Endothelial cell of umbilical vein (primary cell): ENCODE measurements at regions not wholly inside any gene's neighbourhood (a gene's known extent, or its start where the extent isn't known, plus 50 kb on each side); places are given as distances from the start of the nearest gene placed in this dataset.

ENCODE experiments used
- BruUV-seq: library from RNA; stranded (reverse); fragments of 400-500 nt; replicated peaks from 2 replicates; lab custom pipeline; 2021; lab: Mats Ljungman, UMichigan
- CTCF ChIA-PET: fragments of 300-600, 350-600 bp; sonication (Branson Sonifier 250); formaldehyde crosslinking; loops from one replicate; lab custom pipeline; 2021; ENCODE audit warnings: antibody characterized with exemption, inconsistent platforms; lab: Charles Lee
- POLR2A ChIA-PET: fragments of 300-600, 350-600 bp; sonication (Branson Sonifier 250); formaldehyde crosslinking; loops from one replicate; lab custom pipeline; 2021; ENCODE audit warnings: antibody characterized with exemption, inconsistent platforms; lab: Charles Lee
- DNase-seq: peaks from one replicate; pipeline ENCODE4 v3.0.0-alpha.2; 2011; ENCODE audit warnings: low read depth, low spot score
- FAIRE-seq: peaks from 2 replicates; lab custom pipeline; 2011; peaks lifted over from hg19 to GRCh38; lab: Jason Lieb, UNC
- H2AFZ ChIP-seq: 2 replicates; pipeline ENCODE4 v1.6.0; 2012; ENCODE audit warnings: low read depth, low read length, control low read depth, inconsistent platforms
- H3K27ac ChIP-seq: 2 replicates; pipeline ENCODE4 v1.5.1; 2011; ENCODE audit warnings: low read depth, mild to moderate bottlenecking, control low read depth, low read length, moderate library complexity; ENCODE audit not compliant: insufficient read depth
- H3K27me3 ChIP-seq, 2 experiments: 2 replicates each; pipeline versions ENCODE4 v1.6.0 to v1.6.1; 2011; ENCODE audit warnings: low read length in 2 of 2, mixed read lengths in 1 of 2; ENCODE audit not compliant: control insufficient read depth in 2 of 2, insufficient read depth in 2 of 2
- H3K36me3 ChIP-seq, 2 experiments: 2 replicates in 1 of 2; 3 replicates in 1 of 2; pipeline ENCODE4 v1.5.1; 2011; ENCODE audit warnings: low read length in 2 of 2, mild to moderate bottlenecking in 1 of 2, moderate library complexity in 1 of 2; ENCODE audit not compliant: control insufficient read depth in 2 of 2, insufficient read depth in 2 of 2; ENCODE audit errors: extremely low read depth in 1 of 2
- H3K4me1 ChIP-seq: 3 replicates; pipeline ENCODE4 v1.5.1; 2011; ENCODE audit warnings: mild to moderate bottlenecking, low read length; ENCODE audit not compliant: control insufficient read depth, insufficient read depth; ENCODE audit errors: extremely low read depth
- H3K4me2 ChIP-seq: 2 replicates; pipeline ENCODE4 v1.6.1; 2011; ENCODE audit warnings: low read length, control low read depth, mixed read lengths; ENCODE audit not compliant: insufficient read depth
- H3K4me3 ChIP-seq, 3 experiments: fragments of 200-600 bp in 1 of 3; sonication (generic), shearing (Covaris generic) in 1 of 3; replicated peaks in 1 of 3; 2 replicates each; pipeline ENCODE4 v1.5.1; 2011 to 2016; ENCODE audit warnings: control low read depth in 3 of 3, low read length in 3 of 3, mild to moderate bottlenecking in 2 of 3, inconsistent platforms in 1 of 3, low read depth in 1 of 3, moderate library complexity in 1 of 3; ENCODE audit not compliant: insufficient read depth in 1 of 3
- H3K79me2 ChIP-seq: 2 replicates; pipeline ENCODE4 v1.6.0; 2012; ENCODE audit warnings: low read length, inconsistent platforms; ENCODE audit not compliant: control insufficient read depth, insufficient read depth
- H3K9ac ChIP-seq: replicated peaks from 2 replicates; pipeline ENCODE3; 2011; ENCODE audit warnings: low read length, control low read depth; ENCODE audit not compliant: insufficient read depth; ENCODE audit errors: extremely low read depth
- H3K9me1 ChIP-seq: replicated peaks from 3 replicates; pipeline ENCODE4 v1.6.0; 2011; ENCODE audit warnings: mild to moderate bottlenecking, low read length; ENCODE audit not compliant: control insufficient read depth, insufficient read depth; ENCODE audit errors: extremely low read depth
- H3K9me3 ChIP-seq: replicated peaks from 2 replicates; pipeline ENCODE4 v1.5.1; 2012; ENCODE audit warnings: low read length, inconsistent platforms; ENCODE audit not compliant: control insufficient read depth, insufficient read depth
- H4K20me1 ChIP-seq: replicated peaks from 2 replicates; pipeline ENCODE3; 2011; ENCODE audit warnings: mild to moderate bottlenecking, low read length; ENCODE audit not compliant: control insufficient read depth, insufficient read depth; ENCODE audit errors: extremely low read depth
- CTCF ChIP-seq, 2 donors: IDR thresholded peaks; 1 replicate in 1 of 2; 2 replicates in 1 of 2; pipeline ENCODE4 v1.5.1; 2011; ENCODE audit warnings: low read length in 2 of 2, mild to moderate bottlenecking in 2 of 2, moderate library complexity in 2 of 2, control low read depth in 1 of 2, inconsistent platforms in 1 of 2, low read depth in 1 of 2; ENCODE audit not compliant: insufficient read depth in 1 of 2; ENCODE audit errors: extremely low read depth in 1 of 2
- EZH2 ChIP-seq: IDR thresholded peaks from 2 replicates; pipeline ENCODE4 v1.6.1; 2012; ENCODE audit warnings: borderline replicate concordance, low read depth, mild to moderate bottlenecking, moderate library complexity, low read length, inconsistent platforms; ENCODE audit not compliant: severe bottlenecking
- GATA2 ChIP-seq: IDR thresholded peaks from 2 replicates; pipeline ENCODE4 v1.7.0; 2011; ENCODE audit warnings: low read depth, mild to moderate bottlenecking, moderate library complexity, mixed read lengths, low read length; ENCODE audit not compliant: insufficient read length, insufficient read depth
- MYC ChIP-seq: IDR thresholded peaks from one replicate; pipeline ENCODE4 v1.6.1; 2011; ENCODE audit warnings: mild to moderate bottlenecking, low read depth, low read length
- POLR2A ChIP-seq: IDR thresholded peaks from 2 replicates; pipeline ENCODE4 v1.6.1; 2012; ENCODE audit warnings: low read depth, mild to moderate bottlenecking, control low read depth, low read length
- POLR2AphosphoS5 ChIP-seq: IDR thresholded peaks from 2 replicates; pipeline ENCODE4 v1.6.1; 2012; ENCODE audit warnings: low read depth, mild to moderate bottlenecking, control low read depth, low read length, moderate library complexity; ENCODE audit not compliant: insufficient read depth
- dilution Hi-C: fragments of 300-500 bp; cut with MboI; formaldehyde crosslinking; loops from one replicate; pipeline ENCODE4 v1.15.0; 2019; ENCODE audit warnings: low sequenced_read_pairs; ENCODE audit not compliant: extremely low pct_ligation_motif_present
- intact Hi-C: fragments of 100-400 bp; cut with micrococcal nuclease; formaldehyde crosslinking; loops from one replicate; pipeline ENCODE4 v1.10.0; 2022
- TF ChIP-seq, protein P1 (sequence below): IDR thresholded peaks from 2 replicates; pipeline ENCODE4 v1.6.1; 2011; ENCODE audit not compliant: insufficient read depth, insufficient read length

DNA sequence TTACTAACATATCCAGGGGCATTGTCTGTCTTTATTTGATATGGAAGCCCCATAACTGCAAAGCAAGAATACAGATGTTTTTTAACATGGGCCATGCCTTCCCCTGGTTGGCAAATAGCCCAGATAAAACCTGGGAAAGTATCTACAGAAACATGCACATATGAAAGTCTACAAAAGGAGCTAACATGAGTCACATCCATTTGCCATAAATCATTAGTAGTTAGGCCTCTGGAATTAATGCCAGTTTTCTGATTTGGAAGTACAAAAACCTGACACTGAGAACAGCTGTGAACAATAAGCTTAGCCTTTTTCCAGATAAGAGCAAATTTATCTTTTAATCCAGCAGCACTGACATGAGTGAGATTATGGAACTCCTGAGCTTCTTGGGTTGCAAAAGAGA, 418.0 kb upstream of the IMPG1 start:
- H3K4me2 ChIP-seq, result no peak overlapping the region
- ChIA-PET POLR2A (no interaction called here), CTCF (no interaction called here)
- dilution Hi-C loops (no loop called here), intact Hi-C loops (no loop called here)
- no peaks in the 10 kb centered on the region for H3K4me1 ChIP-seq
- no peak overlapping the region for H3K9ac ChIP-seq
- H3K36me3 ChIP-seq, result no peaks in the 10 kb centered on the region
- no peak overlapping the region for H2AFZ ChIP-seq
- H3K9me3 ChIP-seq, result no peaks in the 10 kb centered on the region
- DNase-seq (peak; percentile 88), FAIRE-seq (no peak)
- no peaks in the 10 kb centered on the region for H3K9me1 ChIP-seq
- BruUV-seq, result no TSS peak
- no peaks in the 10 kb centered on the region for H3K79me2 ChIP-seq
- TF ChIP-seq, protein P1, sequence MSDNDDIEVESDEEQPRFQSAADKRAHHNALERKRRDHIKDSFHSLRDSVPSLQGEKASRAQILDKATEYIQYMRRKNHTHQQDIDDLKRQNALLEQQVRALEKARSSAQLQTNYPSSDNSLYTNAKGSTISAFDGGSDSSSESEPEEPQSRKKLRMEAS, result no peak
- TF ChIP-seq EZH2, result no peak
- TF ChIP-seq POLR2A, result no peak
- no peak for TF ChIP-seq CTCF (IDR thresholded peaks at IDR 0.05; ENCODE audit: extremely low read depth in 1 of 2, insufficient read depth in 1 of 2, low read depth in 1 of 2, low read length in 2 of 2)
- no peak for TF ChIP-seq POLR2AphosphoS5
- H3K27ac ChIP-seq, result no peak overlapping the region
- no peak overlapping the region for H3K4me3 ChIP-seq
- H3K27me3 ChIP-seq, result no peaks in the 10 kb centered on the region
- no peaks in the 10 kb centered on the region for H4K20me1 ChIP-seq

DNA sequence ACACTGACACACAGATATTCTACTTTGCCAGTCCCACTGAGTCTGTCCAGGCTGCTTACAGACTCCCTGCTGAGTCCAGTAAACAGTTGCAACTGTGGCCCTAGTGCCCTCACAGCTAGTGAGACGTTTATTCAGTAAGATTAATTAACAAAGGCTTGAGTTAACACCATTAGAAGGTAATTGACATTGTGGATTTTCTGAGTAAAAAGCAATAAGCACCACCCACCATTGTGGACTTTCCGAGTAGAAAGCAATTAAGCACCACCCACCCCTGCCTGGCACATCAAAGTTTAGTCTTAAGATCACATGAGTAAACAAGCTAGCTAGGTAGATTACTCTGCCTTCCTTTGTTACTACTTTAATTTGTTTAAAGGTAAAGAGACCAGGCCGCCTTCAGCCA, 408.6 kb upstream of the IMPG1 start:
- DNase-seq (no peak), FAIRE-seq (no peak)
- ChIA-PET POLR2A (no interaction called here), CTCF (no interaction called here)
- Histone ChIP-seq H3K4me1 (no peaks in the 10 kb centered on the region), H2AFZ (no peak overlapping the region), H3K27ac (no peak overlapping the region), H3K79me2 (no peaks in the 10 kb centered on the region), H3K9me3 (no peaks in the 10 kb centered on the region), H3K4me2 (no peak overlapping the region), H3K9ac (no peak overlapping the region), H3K4me3 (no peak overlapping the region), H4K20me1 (no peaks in the 10 kb centered on the region), H3K9me1 (no peaks in the 10 kb centered on the region), H3K36me3 (no peaks in the 10 kb centered on the region), H3K27me3 (no peaks in the 10 kb centered on the region)
- TF ChIP-seq GATA2 (no peak), EZH2 (no peak), POLR2AphosphoS5 (no peak), MYC (no peak)
- no TSS peak for BruUV-seq
- dilution Hi-C loops (no loop called here), intact Hi-C loops (no loop called here)
